ENCODE measurements at regions not wholly inside any gene's neighbourhood (a gene's known extent, or its start where the extent isn't known, plus 50 kb on each side); places are given as distances from the start of the nearest gene placed in this dataset.

- FAIRE-seq, result no peak
- no peak for DNase-seq (ENCODE audit: insufficient read length, low spot score)
Measured at GRCh38 chr7:84271543-84271942, 77.0 kb upstream of the SEMA3A start.

GRCh38 chr7:84264396-84264795 lies 69.8 kb upstream of the SEMA3A start:
- FAIRE-seq, result no peak
- DNase-seq (ENCODE audit: insufficient read length, low spot score), result no peak

- no peak for FAIRE-seq
Measured at GRCh38 chr7:84263106-84263505, 68.5 kb upstream of the SEMA3A start.

GRCh38 chr7:84261509-84261908 lies 66.9 kb upstream of the SEMA3A start:
- DNase-seq (ENCODE audit: insufficient read length, low spot score) (no peak), FAIRE-seq (no peak)

More at GRCh38 chr7:84263106-84263505, 68.5 kb upstream of the SEMA3A start:
- no peak for DNase-seq (ENCODE audit: insufficient read length, low spot score)

GRCh38 chr7:84258628-84259027 lies 64.0 kb upstream of the SEMA3A start:
- FAIRE-seq, result no peak
- DNase-seq (ENCODE audit: insufficient read length, low spot score), result no peak

- FAIRE-seq, result no peak
- DNase-seq (ENCODE audit: insufficient read length, low spot score), result no peak
Measured at GRCh38 chr7:84256571-84256971, 62.0 kb upstream of the SEMA3A start.

- DNase-seq (ENCODE audit: insufficient read length, low spot score) (no peak), FAIRE-seq (no peak)
Measured at GRCh38 chr7:84251277-84251781, 56.7 kb upstream of the SEMA3A start.

GRCh38 chr7:84250452-84250851 lies 55.9 kb upstream of the SEMA3A start:
- FAIRE-seq, result no peak
- DNase-seq (ENCODE audit: insufficient read length, low spot score), result no peak

- no peak for FAIRE-seq
Measured at GRCh38 chr7:84249656-84250055, 55.1 kb upstream of the SEMA3A start.

GRCh38 chr7:84248843-84249242 lies 54.3 kb upstream of the SEMA3A start:
- no peak for DNase-seq (ENCODE audit: insufficient read length, low spot score)
- FAIRE-seq, result no peak

More at GRCh38 chr7:84249656-84250055, 55.1 kb upstream of the SEMA3A start:
- DNase-seq (ENCODE audit: insufficient read length, low spot score), result no peak

GRCh38 chr7:84248267-84248666 lies 53.7 kb upstream of the SEMA3A start:
- no peak for DNase-seq (ENCODE audit: insufficient read length, low spot score)
- no peak for FAIRE-seq

- DNase-seq (ENCODE audit: insufficient read length, low spot score), result no peak
- no peak for FAIRE-seq
Measured at GRCh38 chr7:84247591-84247990, 53.0 kb upstream of the SEMA3A start.

- DNase-seq (ENCODE audit: insufficient read length, low spot score), result no peak
- no peak for FAIRE-seq
Measured at GRCh38 chr7:84245835-84246234, 51.2 kb upstream of the SEMA3A start.

Data from HTR-8/SVneo (cell line).